ENCODE measurements at regions not wholly inside any gene's neighbourhood (a gene's known extent, or its start where the extent isn't known, plus 50 kb on each side); places are given as distances from the start of the nearest gene placed in this dataset.

DNA sequence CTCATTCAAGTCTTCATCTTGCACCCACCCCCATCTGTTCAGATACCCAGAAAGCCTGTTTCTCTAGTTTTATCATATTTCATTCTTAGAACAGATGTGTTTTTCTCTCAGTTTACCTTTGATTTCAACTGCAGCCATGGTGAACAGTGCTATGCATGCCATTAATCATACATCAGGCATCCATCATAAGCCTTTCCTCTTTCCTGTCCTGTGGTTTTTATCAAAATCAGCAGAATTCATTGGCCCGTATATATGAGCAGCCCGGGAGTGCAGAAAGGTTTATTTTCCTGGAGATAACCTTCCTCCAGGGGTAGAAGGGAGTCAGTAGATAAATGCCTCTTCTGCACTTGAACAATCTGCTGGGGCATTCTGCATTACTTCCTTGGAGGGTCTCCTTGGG is 65.7 kb downstream of the IL21 start:
- peak; percentile 50 for DNase-seq

DNA sequence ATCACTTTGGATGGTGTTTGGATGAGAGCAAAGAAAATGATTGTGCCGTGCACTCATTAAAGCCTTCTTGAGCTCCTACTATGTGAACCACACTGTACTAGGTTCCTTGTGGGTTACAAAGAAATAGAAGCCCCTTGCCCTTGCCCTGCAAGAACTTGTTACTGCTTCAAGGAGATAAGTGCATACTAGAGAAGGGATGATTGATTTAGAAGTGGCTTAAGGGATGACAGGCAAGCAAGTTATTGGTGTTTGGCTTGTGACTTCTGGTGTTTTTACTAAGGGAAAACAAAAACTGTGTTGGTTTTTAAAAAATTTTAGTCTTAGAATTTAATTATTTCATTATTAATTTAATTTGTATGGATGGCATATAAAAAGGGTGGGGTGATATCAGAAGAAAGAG is 67.4 kb downstream of the IL21 start:
- DNase-seq = no peak

- DNase-seq = no peak
Observed at GRCh38 chr4:122552898-122553297, 68.0 kb downstream of the IL21 start.

DNA sequence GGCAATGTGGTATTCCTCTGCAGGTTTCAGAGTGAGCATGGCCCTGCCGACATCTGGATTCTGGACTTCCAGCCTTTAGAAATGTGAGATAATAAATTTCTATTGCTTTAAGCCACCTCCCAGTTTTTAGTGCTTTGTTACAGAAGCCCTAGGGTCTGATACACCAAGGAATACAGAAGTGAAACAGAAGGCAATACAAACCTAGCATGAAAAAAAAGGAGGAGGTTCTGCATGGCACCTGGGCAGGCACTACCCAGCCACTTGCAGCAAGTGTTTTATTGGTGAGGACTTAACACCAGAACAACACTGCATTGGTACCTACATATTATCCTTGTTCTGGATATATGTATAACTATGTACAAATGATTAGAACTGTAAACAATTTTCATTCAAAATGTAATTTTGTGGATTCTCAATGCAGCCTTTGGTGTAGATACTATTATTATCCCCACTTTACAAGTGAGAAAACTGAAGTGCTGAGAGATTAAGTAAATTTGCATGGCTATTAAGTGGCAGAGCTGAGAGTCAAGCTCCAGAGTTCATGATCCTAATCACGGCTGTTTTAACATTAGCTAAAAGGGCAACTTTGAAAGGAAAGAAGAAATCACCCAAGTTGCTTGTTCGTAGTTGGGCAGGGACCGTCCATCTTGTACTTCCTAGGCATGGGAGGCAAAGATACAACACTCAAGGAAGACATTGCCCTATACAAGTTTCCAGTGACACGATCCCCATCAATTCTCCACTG is 71.8 kb downstream of the IL21 start:
- DNase-seq = peak; percentile 67

GRCh38 chr4:122548452-122548851 is 72.4 kb downstream of the IL21 start:
- DNase-seq = peak; percentile 85

GRCh38 chr4:122542411-122543236 is 78.2 kb downstream of the IL21 start:
- DNase-seq = no peak

GRCh38 chr4:122541996-122542395 is 78.9 kb downstream of the IL21 start:
- no peak for DNase-seq

GRCh38 chr4:122540838-122541237 is 80.0 kb downstream of the IL21 start:
- no peak for DNase-seq

DNA sequence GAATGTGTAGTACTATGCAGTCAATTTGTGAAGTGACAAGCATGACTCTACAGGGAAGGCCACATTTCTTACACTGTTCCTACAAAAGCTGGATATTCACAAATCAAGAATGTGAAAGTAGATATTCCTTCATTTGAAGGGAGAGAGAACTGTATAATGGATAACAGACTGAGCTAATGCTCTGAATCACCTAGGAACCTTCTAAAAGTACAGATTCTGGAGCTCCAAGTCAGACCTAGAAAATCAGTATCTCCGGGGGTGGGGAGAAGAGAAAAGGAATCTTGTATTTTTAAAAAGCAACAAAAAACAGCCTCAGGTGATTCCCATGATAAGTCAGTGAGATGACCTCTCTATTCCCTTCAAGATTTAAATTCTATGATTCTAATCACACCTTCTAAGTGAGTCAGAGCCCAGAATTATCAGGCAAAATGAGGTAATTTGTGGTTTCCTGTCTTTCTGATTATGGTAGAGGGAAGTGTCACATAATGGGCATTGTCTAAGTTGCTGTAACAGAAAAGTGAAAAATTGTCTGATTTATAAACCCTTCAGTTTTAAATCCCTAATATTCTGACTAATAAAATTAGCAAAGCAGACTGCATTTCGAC is 80.9 kb downstream of the IL21 start:
- peak; percentile 73 for DNase-seq

DNA sequence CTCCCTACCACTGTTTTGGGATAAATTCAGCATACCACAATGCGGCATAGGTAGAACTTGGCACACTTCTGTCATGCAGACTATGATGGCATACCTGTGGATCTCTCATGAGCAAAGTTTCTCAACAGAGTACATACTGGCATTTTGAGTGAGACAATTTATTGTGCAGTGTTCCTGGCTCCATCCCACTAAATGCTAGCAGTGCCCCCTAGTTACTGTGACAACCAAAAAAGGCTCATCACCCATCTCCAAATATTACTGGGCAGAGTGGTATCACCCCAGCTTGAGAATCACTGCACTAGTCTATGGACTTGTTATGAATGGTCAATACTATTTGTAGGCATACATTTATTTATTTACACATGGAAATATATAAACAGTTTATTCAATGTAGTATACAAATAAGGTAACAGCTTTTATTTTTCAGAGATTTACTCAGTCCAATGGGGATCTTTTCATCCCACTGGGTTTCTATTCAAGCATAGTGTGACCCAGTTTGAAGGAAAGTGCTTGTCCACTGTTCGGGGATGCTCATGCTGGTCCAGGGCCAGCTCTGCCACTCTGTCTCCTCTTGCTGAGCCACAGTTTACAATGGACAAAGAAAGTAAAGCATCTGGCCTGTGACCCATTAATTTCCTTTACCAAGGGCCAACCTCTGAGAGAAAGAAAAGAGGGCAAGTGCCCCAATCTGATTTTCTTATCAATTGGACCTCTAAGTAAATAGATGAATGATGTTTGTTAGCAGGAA is 81.0 kb upstream of the IL2 start:
- DNase-seq = no peak

- no peak for DNase-seq
Observed at GRCh38 chr4:122536001-122536400, 79.5 kb upstream of the IL2 start.

DNA sequence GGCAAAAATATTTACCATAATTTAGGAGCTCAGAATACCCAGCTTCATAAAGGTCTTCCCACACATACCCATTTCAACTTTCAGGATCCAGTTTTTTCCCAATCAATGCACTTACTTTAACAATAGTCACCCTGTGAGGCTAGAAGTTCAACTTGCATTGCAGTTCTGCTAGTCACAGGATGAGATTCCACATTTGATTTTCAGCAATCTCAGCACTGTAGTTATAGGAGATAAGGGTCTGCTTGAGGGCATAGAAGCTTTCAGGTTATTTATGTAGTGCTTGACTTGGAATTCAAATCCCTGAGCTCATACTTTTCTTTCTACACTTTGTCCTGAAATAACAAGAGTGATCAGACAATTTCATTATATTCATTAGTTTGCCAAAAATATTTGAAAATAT is 78.3 kb upstream of the IL2 start:
- no peak for DNase-seq

GRCh38 chr4:122533841-122534240 is 77.3 kb upstream of the IL2 start:
- no peak for DNase-seq

- DNase-seq = no peak
Observed at GRCh38 chr4:122532766-122533165, 76.2 kb upstream of the IL2 start.

DNA sequence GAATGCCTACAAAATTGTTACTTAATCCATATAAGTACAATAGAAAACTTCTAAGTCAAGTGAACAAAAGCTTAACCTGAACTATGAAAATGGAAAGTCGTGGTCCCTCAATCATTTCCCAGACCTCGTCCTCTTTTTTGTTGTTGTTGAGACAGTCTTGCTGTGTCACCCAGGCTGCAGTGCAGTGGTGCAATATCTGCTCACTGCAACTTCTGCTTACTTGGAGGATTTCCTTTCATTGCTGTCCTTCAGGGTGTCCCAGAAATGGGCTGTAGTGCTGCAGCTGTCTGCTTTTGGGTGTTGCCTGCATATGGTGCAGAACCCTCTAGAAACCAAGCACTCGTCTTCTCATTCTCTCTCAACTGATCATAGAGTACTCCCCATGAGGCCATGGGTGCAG is 75.0 kb upstream of the IL2 start:
- no peak for DNase-seq

GRCh38 chr4:122531038-122531437 is 74.5 kb upstream of the IL2 start:
- no peak for DNase-seq

- DNase-seq = no peak
Observed at GRCh38 chr4:122528879-122529278, 72.4 kb upstream of the IL2 start.

DNA sequence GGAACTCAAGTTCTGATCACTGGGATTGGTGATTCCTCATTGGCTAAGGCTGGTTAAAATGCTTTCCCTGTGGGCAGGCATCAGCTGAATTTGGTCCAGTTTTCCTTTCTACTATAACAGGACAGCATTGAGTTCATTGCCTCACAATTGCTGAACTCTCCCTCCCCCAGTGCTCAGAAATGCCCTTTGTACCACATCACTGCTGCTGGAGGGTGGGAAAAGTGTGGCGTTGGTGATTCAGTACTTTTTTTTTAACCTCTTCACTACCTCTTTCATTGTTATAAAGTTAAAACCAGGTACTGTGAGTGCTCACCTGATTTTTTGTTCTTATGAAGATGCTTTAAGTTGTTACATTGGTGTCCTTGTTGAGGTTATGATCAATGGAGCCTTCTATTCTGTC is 69.3 kb upstream of the IL2 start:
- DNase-seq = no peak

DNA sequence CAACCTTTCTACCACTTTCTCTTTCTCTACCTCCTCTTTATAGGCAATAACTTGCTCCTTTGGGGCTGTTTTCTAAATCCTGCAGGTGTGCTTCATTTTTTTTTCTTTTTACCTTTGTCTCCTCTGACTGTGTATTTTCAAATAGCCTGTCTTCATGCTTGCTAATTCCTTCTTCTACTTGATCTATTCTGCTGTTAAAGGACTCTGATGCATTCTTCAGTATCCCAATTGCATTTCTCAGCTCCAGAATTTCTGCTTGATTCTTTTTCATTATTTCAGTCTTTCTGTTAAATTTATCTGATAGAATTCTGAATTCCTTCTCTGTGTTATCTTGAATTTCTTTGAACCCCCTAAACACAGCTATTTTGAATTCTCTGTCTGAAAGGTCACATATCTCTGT is 67.7 kb upstream of the IL2 start:
- DNase-seq = no peak

DNA sequence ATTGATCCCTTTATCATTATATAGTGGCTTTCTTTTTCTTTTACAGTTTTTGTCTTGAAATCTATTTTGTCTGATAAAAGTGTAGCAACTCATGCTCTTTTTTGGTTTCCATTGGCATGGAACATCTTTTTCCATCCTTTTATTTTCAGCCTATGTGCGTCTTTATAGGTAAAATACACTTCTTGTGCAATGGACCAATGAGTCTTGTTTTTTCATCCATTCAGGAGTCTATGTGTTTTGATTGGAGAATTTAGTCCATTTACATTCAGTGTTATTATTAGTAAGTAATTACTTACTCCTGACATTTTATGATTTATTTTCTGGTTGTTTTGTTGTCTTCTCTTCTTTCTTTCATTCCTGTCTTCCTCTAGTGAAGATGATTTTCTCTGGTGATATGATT is 66.4 kb upstream of the IL2 start:
- no peak for DNase-seq

DNA sequence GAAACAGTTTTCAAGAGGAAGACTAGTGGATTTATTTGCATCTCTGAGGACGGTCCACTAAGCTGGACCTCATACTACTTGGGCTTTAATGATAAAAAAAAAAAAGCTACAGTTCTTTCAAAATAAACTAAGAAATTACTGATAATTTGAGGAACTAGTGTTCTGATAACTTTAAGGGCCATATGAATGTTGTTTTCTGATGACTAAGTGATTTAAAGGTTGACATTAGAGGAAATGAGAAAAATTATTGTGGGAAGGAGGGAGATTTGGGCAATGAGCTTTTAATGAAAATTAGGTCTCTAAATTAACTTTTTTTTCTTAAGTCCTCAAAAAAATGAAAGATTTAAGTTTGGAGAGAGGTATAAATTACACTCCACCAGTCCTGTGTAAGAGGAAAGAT is 60.8 kb upstream of the IL2 start:
- no peak for DNase-seq

DNA sequence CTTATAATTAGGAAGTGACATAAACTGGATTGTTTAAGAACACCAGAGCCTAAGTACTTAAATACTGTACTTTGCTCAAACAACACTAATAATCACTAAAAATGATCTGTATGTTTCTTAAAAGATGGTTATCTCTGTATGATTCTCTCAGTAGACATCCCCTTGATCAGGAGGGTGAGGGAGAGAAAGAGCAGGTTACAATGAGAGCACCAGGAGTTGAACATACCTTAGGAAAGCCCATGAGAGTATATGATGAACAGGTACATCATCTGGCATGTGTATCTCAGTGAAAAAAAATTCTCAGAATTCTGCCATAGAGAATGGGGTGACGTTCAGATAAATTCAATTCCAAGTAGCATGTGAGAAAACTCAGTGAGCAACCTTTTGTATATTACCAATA is 59.9 kb upstream of the IL2 start:
- no peak for DNase-seq

DNA sequence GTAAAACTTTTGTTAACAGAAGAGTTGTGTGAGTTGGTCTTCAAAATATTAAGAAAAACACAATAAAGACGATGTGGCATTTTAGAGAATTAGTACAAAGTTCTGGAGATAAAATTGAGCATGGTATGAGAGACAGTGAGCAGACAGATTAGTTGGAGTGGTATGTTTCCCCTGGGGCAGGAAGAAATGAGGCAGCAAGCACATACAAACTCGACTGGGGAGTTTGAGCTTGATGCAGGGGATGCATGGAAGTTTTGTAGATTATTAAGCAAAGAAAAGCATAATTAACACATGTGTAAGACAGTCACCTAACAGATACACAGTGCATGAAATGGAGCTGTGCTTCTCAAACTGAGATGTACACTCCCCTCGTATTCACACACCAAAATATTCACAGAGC is 58.1 kb upstream of the IL2 start:
- DNase-seq = no peak
